ENCODE measurements at regions not wholly inside any gene's neighbourhood (a gene's known extent, or its start where the extent isn't known, plus 50 kb on each side); places are given as distances from the start of the nearest gene placed in this dataset.
"Not testable (repeated sequence)": the region's sequence is repeated elsewhere in the genome, so short reads cannot be mapped to it uniquely, and the experiment has no call there.

GRCh38 chr3:4251412-4251811, 51.8 kb upstream of the SETMAR start:
- Histone ChIP-seq H3K4me1 (ENCODE audit: control insufficient read depth, insufficient read depth, low read length) (no peaks in the 10 kb centered on the region), H3K9ac (ENCODE audit: low read length) (no peak overlapping the region), H3K9me3 (ENCODE audit: control insufficient read depth, low read length) (peaks cover 6% of the 10 kb centered on the region), H3K36me3 (ENCODE audit: control insufficient read depth, insufficient read depth, low read length, severe bottlenecking) (no peaks in the 10 kb centered on the region), H3K4me3 (ENCODE audit: low read length) (no peak overlapping the region), H3K27me3 (replicated peaks; ENCODE audit: control insufficient read depth, insufficient read depth, low read length) (no peaks in the 10 kb centered on the region)
- no peak for DNase-seq (ENCODE audit: low read depth)

DNA sequence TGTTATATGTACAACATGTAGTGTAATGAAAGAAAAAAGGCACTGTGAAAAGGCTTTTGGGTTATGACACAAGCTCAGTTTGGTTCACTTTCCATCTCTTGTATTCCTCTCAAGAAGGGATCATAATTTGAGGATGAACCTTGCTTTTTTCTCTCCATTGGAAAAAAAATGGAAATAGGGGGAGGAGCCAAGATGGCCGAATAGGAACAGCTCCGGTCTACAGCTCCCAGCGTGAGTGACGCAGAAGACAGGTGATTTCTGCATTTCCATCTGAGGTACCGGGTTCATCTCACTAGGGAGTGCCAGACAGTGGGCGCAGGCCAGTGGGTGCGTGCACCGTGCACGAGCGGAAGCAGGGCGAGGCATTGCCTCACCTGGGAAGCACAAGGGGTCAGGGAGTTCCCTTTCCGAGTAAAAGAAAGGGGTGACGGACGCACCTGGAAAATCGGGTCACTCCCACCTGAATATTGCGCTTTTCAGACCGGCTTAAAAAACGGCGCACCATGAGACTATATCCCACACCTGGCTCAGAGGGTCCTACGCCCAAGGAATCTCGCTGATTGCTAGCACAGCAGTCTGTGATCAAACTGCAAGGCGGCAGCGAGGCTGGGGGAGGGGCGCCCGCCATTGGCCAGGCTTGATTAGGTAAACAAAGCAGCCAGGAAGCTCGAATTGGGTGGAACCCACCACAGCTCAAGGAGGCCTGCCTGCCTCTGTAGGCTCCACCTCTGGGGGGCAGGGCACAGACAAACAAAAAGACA, 49.9 kb upstream of the SETMAR start:
- DNase-seq (ENCODE audit: low read depth); H3K9ac ChIP-seq (ENCODE audit: low read length); H3K4me1 ChIP-seq (ENCODE audit: control insufficient read depth, insufficient read depth, low read length); H3K4me3 ChIP-seq (ENCODE audit: low read length); H3K9me3 ChIP-seq (ENCODE audit: control insufficient read depth, low read length); H3K36me3 ChIP-seq (ENCODE audit: control insufficient read depth, insufficient read depth, low read length, severe bottlenecking); H3K27me3 ChIP-seq (replicated peaks; ENCODE audit: control insufficient read depth, insufficient read depth, low read length): not testable (repeated sequence)

Data from adipocyte (in vitro differentiated cells).